H9 (cell line): ENCODE measurements at regions not wholly inside any gene's neighbourhood (a gene's known extent, or its start where the extent isn't known, plus 50 kb on each side); places are given as distances from the start of the nearest gene placed in this dataset.

Source experiments
- DNase-seq: peaks from one replicate; pipeline ENCODE4 v3.0.0-alpha.2; 2017
- H2AFZ ChIP-seq: one replicate; pipeline ENCODE4 v1.6.1; 2013; ENCODE audit warnings: mild to moderate bottlenecking, low read length, control low read depth, moderate library complexity
- H2AK5ac ChIP-seq: 2 replicates; pipeline ENCODE4 v1.6.1; 2013; ENCODE audit warnings: low read length, control low read depth, mixed read lengths; ENCODE audit not compliant: insufficient read length
- H2BK120ac ChIP-seq: one replicate; pipeline ENCODE4 v1.6.1; 2013; ENCODE audit warnings: low read depth, mild to moderate bottlenecking, low read length, control low read depth, inconsistent platforms; ENCODE audit not compliant: poor library complexity, severe bottlenecking
- H2BK12ac ChIP-seq: 2 replicates; pipeline ENCODE4 v1.6.1; 2013; ENCODE audit warnings: low read length, control low read depth, mixed read lengths, low read depth; ENCODE audit not compliant: insufficient read length
- H2BK15ac ChIP-seq: 2 replicates; pipeline ENCODE4 v1.6.1; 2013; ENCODE audit warnings: low read depth, low read length, control low read depth
- H2BK20ac ChIP-seq: one replicate; pipeline ENCODE4 v1.6.1; 2013; ENCODE audit warnings: low read depth, mild to moderate bottlenecking, low read length, control low read depth, inconsistent platforms; ENCODE audit not compliant: poor library complexity, severe bottlenecking
- H2BK5ac ChIP-seq: 2 replicates; pipeline ENCODE4 v1.6.1; 2013; ENCODE audit warnings: low read length, control low read depth, mixed read lengths; ENCODE audit not compliant: insufficient read length
- H3K14ac ChIP-seq: 2 replicates; pipeline ENCODE4 v1.6.1; 2013; ENCODE audit warnings: low read length, control low read depth; ENCODE audit not compliant: insufficient read depth
- H3K18ac ChIP-seq: 2 replicates; pipeline ENCODE4 v1.6.1; 2013; ENCODE audit warnings: low read depth, mild to moderate bottlenecking, mixed read lengths, low read length, control low read depth; ENCODE audit not compliant: insufficient read length
- H3K23ac ChIP-seq: 2 replicates; pipeline ENCODE4 v1.6.1; 2013; ENCODE audit warnings: low read length, control low read depth, mixed read lengths, low read depth; ENCODE audit not compliant: insufficient read length
- H3K23me2 ChIP-seq: 2 replicates; pipeline ENCODE4 v1.6.1; 2013; ENCODE audit warnings: low read depth, mild to moderate bottlenecking, mixed read lengths, low read length, control low read depth; ENCODE audit not compliant: insufficient read length, poor library complexity, severe bottlenecking
- H3K27ac ChIP-seq: 2 replicates; pipeline ENCODE4 v1.5.1; 2013; ENCODE audit warnings: low read length, control low read depth, mixed read lengths, low read depth; ENCODE audit not compliant: insufficient read length
- H3K27me3 ChIP-seq: 2 replicates; pipeline ENCODE4 v1.6.1; 2013; ENCODE audit warnings: low read length, control low read depth, inconsistent platforms; ENCODE audit not compliant: insufficient read depth
- H3K4ac ChIP-seq: 2 replicates; pipeline ENCODE4 v1.6.1; 2013; ENCODE audit warnings: low read depth, mild to moderate bottlenecking, control low read depth, inconsistent platforms, low read length, moderate library complexity
- H3K4me1 ChIP-seq: 2 replicates; pipeline ENCODE4 v1.6.1; 2013; ENCODE audit warnings: low read length, control low read depth, inconsistent platforms; ENCODE audit not compliant: insufficient read depth
- H3K4me2 ChIP-seq: 2 replicates; pipeline ENCODE4 v1.6.1; 2013; ENCODE audit warnings: low read length, control low read depth, mixed read lengths; ENCODE audit not compliant: insufficient read length, insufficient read depth
- H3K56ac ChIP-seq: 2 replicates; pipeline ENCODE4 v1.6.1; 2013; ENCODE audit warnings: low read depth, mild to moderate bottlenecking, mixed read lengths, low read length, control low read depth; ENCODE audit not compliant: insufficient read length
- H3K79me1 ChIP-seq: 2 replicates; pipeline ENCODE4 v1.6.1; 2013; ENCODE audit warnings: low read depth, mild to moderate bottlenecking, moderate library complexity, low read length, control low read depth, inconsistent platforms; ENCODE audit not compliant: insufficient read depth, poor library complexity, severe bottlenecking
- H3K79me2 ChIP-seq: 2 replicates; pipeline ENCODE4 v1.6.1; 2013; ENCODE audit warnings: low read length, control low read depth, inconsistent platforms; ENCODE audit not compliant: insufficient read depth
- H3K9ac ChIP-seq: 2 replicates; pipeline ENCODE4 v1.6.1; 2013; ENCODE audit warnings: low read length, control low read depth, mixed read lengths; ENCODE audit not compliant: insufficient read length; ENCODE audit errors: extremely low read depth
- H3K9me3 ChIP-seq: one replicate; pipeline ENCODE4 v1.6.1; 2013; ENCODE audit warnings: low read depth, low read length, inconsistent platforms; ENCODE audit not compliant: control insufficient read depth
- H3T11ph ChIP-seq: one replicate; pipeline ENCODE4 v1.6.1; 2013; ENCODE audit warnings: mild to moderate bottlenecking, low read length, control low read depth, inconsistent platforms
- H4K20me1 ChIP-seq: one replicate; pipeline ENCODE4 v1.6.1; 2013; ENCODE audit not compliant: control insufficient read depth, insufficient read length, insufficient read depth
- H4K5ac ChIP-seq: 2 replicates; pipeline ENCODE4 v1.6.1; 2013; ENCODE audit warnings: low read depth, mild to moderate bottlenecking, mixed read lengths, low read length, control low read depth; ENCODE audit not compliant: insufficient read length
- H4K8ac ChIP-seq: replicated peaks from 2 replicates; pipeline ENCODE4 v1.6.1; 2013; ENCODE audit warnings: low read length, control low read depth, mixed read lengths, low read depth; ENCODE audit not compliant: insufficient read length
- H4K91ac ChIP-seq: 2 replicates; pipeline ENCODE4 v1.6.1; 2013; ENCODE audit warnings: low read depth, mild to moderate bottlenecking, moderate library complexity, mixed read lengths, low read length, control low read depth; ENCODE audit not compliant: insufficient read length
- H3K27ac Mint-ChIP-seq, 3 experiments: 2 replicates in 2 of 3; 3 replicates in 1 of 3; pipeline ENCODE4 v1.8.0; 2020 to 2021; ENCODE audit warnings: mixed read lengths in 3 of 3, mild to moderate bottlenecking in 1 of 3, moderate library complexity in 1 of 3
- H3K27me3 Mint-ChIP-seq: 2 replicates; pipeline ENCODE4 v1.8.0; 2021; ENCODE audit warnings: low read depth, mild to moderate bottlenecking, moderate library complexity, mixed read lengths
- H3K36me3 Mint-ChIP-seq, 3 experiments: 2 replicates in 2 of 3; 3 replicates in 1 of 3; pipeline ENCODE4 v1.8.0; 2020 to 2021; ENCODE audit warnings: low read depth in 3 of 3, mixed read lengths in 3 of 3; ENCODE audit not compliant: insufficient read depth in 1 of 3
- H3K4me1 Mint-ChIP-seq, 2 experiments: 2 replicates each; pipeline ENCODE4 v1.8.0; 2020; ENCODE audit warnings: mixed read lengths in 2 of 2
- H3K4me3 Mint-ChIP-seq, 2 experiments: 2 replicates in 1 of 2; 3 replicates in 1 of 2; pipeline ENCODE4 v1.8.0; 2020 to 2021; ENCODE audit warnings: mild to moderate bottlenecking in 2 of 2, mixed read lengths in 2 of 2, moderate library complexity in 1 of 2
- H3K9me3 Mint-ChIP-seq, 2 experiments: 2 replicates in 1 of 2; 3 replicates in 1 of 2; pipeline ENCODE4 v1.8.0; 2020; ENCODE audit warnings: mild to moderate bottlenecking in 2 of 2, mixed read lengths in 2 of 2, moderate library complexity in 1 of 2
- WGBS: extraction: QIAGEN DNeasy Blood & Tissue Kit; methylation state at CpG from one replicate; pipeline ENCODE4 v1.1.7; 2013; ENCODE audit warnings: missing lambda C conversion rate, low lambda C conversion rate, mixed read lengths; ENCODE audit not compliant: insufficient read length; ENCODE audit errors: extremely low coverage; 5-methylcytosine and 5-hydroxymethylcytosine counted together
- TF ChIP-seq, protein P1 (sequence below): fragments of 200-600 bp; sonication (generic); conservative IDR thresholded peaks from 3 replicates; pipeline ENCODE4 v1.8.0; 2021; ENCODE audit warnings: antibody characterized with exemption, mild to moderate bottlenecking

DNA sequence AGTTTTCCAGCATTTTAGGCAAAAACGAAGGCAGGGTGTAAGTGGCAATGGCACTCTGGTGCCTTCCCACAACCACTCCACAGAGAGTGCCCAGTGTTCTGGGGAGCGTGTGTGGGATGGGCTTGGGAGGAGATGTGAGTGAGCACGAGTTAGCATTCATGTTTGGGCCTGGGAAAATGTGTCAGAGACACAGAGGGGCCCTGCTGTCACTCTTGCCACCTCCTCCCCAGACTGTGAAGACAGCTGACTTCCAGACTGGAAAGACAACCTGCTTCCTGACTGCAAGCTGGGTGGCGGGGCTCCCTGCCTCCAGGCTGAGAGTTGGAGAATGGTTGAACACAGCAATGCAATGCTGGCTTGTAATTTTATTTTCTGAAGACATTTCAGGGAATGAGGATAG lies 454.5 kb upstream of the ZMIZ1 start:
- H4K5ac ChIP-seq, result no peak overlapping the region
- H3K23ac ChIP-seq, result no peak overlapping the region
- H3K27me3 Mint-ChIP-seq, result peaks cover 19% of the 10 kb centered on the region
- H2BK120ac ChIP-seq, result no peak overlapping the region
- H3K79me1 ChIP-seq, result no peaks in the 10 kb centered on the region
- 0 out of 4 replicates have a peak, but pooled peaks cover 0 to 2% of the 10 kb centered on the region in 2 experiments for H3K4me1 Mint-ChIP-seq
- H3K4ac ChIP-seq, result no peak overlapping the region
- no peaks in the 10 kb centered on the region for H3K79me2 ChIP-seq
- H2AK5ac ChIP-seq, result no peak overlapping the region
- TF ChIP-seq, protein P1, sequence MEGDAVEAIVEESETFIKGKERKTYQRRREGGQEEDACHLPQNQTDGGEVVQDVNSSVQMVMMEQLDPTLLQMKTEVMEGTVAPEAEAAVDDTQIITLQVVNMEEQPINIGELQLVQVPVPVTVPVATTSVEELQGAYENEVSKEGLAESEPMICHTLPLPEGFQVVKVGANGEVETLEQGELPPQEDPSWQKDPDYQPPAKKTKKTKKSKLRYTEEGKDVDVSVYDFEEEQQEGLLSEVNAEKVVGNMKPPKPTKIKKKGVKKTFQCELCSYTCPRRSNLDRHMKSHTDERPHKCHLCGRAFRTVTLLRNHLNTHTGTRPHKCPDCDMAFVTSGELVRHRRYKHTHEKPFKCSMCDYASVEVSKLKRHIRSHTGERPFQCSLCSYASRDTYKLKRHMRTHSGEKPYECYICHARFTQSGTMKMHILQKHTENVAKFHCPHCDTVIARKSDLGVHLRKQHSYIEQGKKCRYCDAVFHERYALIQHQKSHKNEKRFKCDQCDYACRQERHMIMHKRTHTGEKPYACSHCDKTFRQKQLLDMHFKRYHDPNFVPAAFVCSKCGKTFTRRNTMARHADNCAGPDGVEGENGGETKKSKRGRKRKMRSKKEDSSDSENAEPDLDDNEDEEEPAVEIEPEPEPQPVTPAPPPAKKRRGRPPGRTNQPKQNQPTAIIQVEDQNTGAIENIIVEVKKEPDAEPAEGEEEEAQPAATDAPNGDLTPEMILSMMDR, result no peak
- no peak overlapping the region for H2BK12ac ChIP-seq
- no peaks in the 10 kb centered on the region for H3K4me1 ChIP-seq
- no peaks in the 10 kb centered on the region for H3K27me3 ChIP-seq
- no peak for DNase-seq
- H3K23me2 ChIP-seq, result no peaks in the 10 kb centered on the region
- no peaks in the 10 kb centered on the region; a peak in 1 of 7 replicates for H3K36me3 Mint-ChIP-seq
- no peak overlapping the region for H3K27ac Mint-ChIP-seq
- H2BK20ac ChIP-seq, result no peak overlapping the region
- no peak overlapping the region for H2BK15ac ChIP-seq
- no peak overlapping the region for H4K8ac ChIP-seq
- H3T11ph ChIP-seq, result no peak overlapping the region
- H3K9ac ChIP-seq, result no peak overlapping the region
- H3K56ac ChIP-seq, result no peak overlapping the region
- H4K20me1 ChIP-seq, result no peaks in the 10 kb centered on the region
- no peak overlapping the region for H3K18ac ChIP-seq
- H2AFZ ChIP-seq, result no peak overlapping the region
- H3K27ac ChIP-seq, result no peak overlapping the region
- no peak overlapping the region for H2BK5ac ChIP-seq
- no peak overlapping the region for H3K4me3 Mint-ChIP-seq
- H3K9me3 Mint-ChIP-seq, result peaks cover 2% of the 10 kb centered on the region in 2 experiments; a peak in 3 of 5 replicates
- no peak overlapping the region for H4K91ac ChIP-seq
- no peak overlapping the region for H3K4me2 ChIP-seq
- H3K9me3 ChIP-seq, result no peaks in the 10 kb centered on the region
- WGBS, result no CpG with 5 or more reads among the region's 4 CpGs
- H3K14ac ChIP-seq, result no peak overlapping the region
